Retinal pigment epithelial cell (primary cell): ENCODE measurements at regions not wholly inside any gene's neighbourhood (a gene's known extent, or its start where the extent isn't known, plus 50 kb on each side); places are given as distances from the start of the nearest gene placed in this dataset.

Source experiments
- DNase-seq: peaks from one replicate; pipeline ENCODE4 v3.0.0-alpha.2; 2010; ENCODE audit warnings: low read depth
- H3K4me3 ChIP-seq: 2 replicates; pipeline ENCODE4 v1.5.1; 2011; ENCODE audit warnings: mild to moderate bottlenecking, low read length, control low read depth, moderate library complexity
- CTCF ChIP-seq: conservative IDR thresholded peaks from 2 replicates; pipeline ENCODE4 v1.5.1; 2011; ENCODE audit warnings: low read depth, low read length, control low read depth, inconsistent platforms

GRCh38 chr7:97555857-97556421 lies 175.9 kb upstream of the TAC1 start:
- no peak for DNase-seq
- TF ChIP-seq CTCF, result no peak
- H3K4me3 ChIP-seq, result no peak overlapping the region

- H3K4me3 ChIP-seq, result no peak overlapping the region
- DNase-seq, result no peak
- no peak for TF ChIP-seq CTCF
Observed at GRCh38 chr7:97565665-97566064, 166.2 kb upstream of the TAC1 start.

- TF ChIP-seq CTCF, result no peak
- H3K4me3 ChIP-seq, result no peak overlapping the region
- DNase-seq, result no peak
Observed at GRCh38 chr7:97573065-97573464, 158.8 kb upstream of the TAC1 start.

GRCh38 chr7:97576043-97576442 lies 155.8 kb upstream of the TAC1 start:
- no peak for TF ChIP-seq CTCF
- no peak overlapping the region for H3K4me3 ChIP-seq
- no peak for DNase-seq

- TF ChIP-seq CTCF, result no peak
- no peak overlapping the region for H3K4me3 ChIP-seq
- no peak for DNase-seq
Observed at GRCh38 chr7:97578225-97578624, 153.7 kb upstream of the TAC1 start.

- no peak for TF ChIP-seq CTCF
- H3K4me3 ChIP-seq, result no peak overlapping the region
- no peak for DNase-seq
Observed at GRCh38 chr7:97580205-97580604, 151.7 kb upstream of the TAC1 start.

- no peak for TF ChIP-seq CTCF
- no peak for DNase-seq
- no peak overlapping the region for H3K4me3 ChIP-seq
Observed at GRCh38 chr7:97595439-97595838, 136.4 kb upstream of the TAC1 start.
